Fibroblast of gingiva (primary cell): ENCODE measurements at regions not wholly inside any gene's neighbourhood (a gene's known extent, or its start where the extent isn't known, plus 50 kb on each side); places are given as distances from the start of the nearest gene placed in this dataset.
"Not testable (repeated sequence)": the region's sequence is repeated elsewhere in the genome, so short reads cannot be mapped to it uniquely, and the experiment has no call there.

Experiments used
- DNase-seq: peaks from one replicate; pipeline ENCODE4 v3.0.0-alpha.2; 2011; ENCODE audit warnings: low read depth

- not testable (repeated sequence) for DNase-seq
Observed at GRCh38 chr2:16970948-16971347, 305.3 kb upstream of the CYRIA start.

DNA sequence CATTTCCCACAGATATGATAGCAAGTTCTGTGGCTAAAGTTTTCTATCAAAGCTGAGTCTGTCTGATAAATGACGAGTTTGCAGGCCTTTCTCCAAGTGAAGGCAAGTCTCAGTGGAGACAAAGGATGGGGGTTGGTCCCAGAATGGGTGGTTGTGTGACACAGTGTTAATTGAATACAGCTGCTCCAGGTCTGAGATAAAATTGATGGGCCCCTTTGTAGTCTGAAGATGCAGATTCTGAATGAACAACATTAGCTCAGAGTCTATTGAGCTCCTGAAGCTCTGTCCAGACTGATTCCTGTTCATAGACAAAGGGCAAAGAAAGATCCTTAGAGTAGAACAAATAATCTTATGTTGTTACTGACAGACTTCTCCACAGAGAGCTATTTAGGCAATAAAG, 296.9 kb upstream of the CYRIA start:
- DNase-seq: no peak

GRCh38 chr2:16960579-16960978, 294.9 kb upstream of the CYRIA start:
- no peak for DNase-seq

DNA sequence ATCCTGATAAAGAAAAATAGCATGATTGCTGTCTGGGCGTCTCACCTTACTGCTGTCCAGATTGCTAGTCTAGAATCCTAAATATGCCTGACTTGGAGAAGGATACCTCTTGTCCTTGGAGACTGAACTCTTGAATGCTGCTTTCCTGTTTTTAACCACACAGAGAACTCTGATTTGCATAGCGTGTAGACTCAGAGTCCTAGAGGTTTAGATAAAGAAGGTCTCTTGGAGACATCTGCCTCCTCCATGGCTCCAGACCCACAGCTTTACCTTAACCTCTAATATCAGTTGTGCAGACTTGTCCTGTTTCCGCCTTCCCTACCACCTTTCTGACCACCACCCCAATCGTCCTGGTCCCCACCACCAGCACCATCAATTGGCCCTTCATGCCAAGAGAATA, 292.6 kb upstream of the CYRIA start:
- DNase-seq: no peak

DNA sequence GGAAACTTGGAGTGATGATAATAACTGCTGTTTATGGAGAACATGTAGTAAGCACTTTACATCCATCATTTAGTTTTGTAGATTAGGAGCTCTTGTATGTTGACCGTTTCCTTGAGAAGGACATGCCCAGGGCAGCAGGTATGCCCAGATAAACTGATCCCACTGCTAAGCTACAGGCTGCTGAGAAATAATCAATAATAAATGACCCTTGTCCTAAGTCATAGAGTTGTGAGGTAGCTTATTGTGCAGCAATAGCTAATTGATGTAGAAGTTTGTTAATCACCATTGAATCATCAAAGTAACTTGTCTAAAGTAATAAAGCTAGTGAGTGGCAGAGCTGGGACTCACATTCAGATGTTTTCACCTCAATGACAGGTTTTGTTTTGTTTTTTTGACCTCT, 287.2 kb upstream of the CYRIA start:
- no peak for DNase-seq

DNA sequence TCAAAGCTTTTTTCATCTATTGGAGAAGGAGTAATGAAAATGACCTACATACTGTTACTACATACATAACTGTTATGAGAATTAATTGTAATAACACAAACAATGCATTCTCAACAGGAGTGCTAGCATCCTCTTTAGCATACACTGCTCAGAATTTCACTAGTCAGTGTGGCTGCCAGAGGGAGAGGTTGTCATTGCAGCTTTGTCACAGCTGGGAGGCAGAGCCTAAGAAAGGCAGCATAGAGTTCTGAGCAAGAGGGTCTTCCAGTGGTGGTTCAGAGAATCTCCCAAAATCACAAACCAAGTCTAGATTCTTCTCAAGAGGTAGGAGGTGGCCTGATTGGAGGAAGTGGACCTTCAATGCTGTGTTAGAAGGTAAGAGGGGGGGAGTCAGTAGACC, 286.7 kb upstream of the CYRIA start:
- no peak for DNase-seq

DNA sequence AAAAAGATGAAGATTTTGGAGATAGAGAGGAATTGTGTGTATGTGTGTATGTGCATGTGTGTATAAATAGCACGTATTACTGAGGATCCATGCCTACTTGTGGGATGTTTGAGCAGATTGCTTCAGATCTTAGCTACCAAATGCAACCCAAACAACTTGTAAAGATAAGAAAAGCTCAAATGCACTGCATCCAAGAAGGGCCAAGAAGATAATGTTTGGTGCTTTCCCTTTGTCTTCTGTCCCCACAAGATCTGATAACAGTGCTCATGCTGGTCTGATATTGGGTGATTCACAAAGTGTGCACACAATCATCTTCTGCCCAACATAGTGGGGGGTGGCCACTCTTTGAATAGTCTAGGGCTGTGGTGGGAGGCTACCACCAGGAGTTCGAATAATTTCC, 284.8 kb upstream of the CYRIA start:
- no peak for DNase-seq

DNA sequence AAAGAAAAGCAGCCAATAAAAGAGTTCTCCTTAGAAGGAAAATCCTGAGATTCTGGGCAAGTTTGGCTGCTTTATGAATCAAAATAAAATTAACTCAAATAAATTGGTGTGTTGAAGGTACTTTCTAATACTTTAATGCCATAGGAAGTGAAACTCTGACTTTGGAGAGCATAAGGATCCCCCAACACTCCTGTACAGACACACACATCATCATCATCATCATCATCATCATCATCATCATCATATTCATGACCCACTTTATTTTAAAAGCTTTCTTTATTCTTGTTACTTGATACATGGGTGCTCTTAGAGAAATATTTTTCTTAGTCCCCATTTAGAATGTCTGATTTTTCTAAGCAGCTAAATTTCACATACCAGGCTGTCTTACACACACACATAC, 283.1 kb upstream of the CYRIA start:
- no peak for DNase-seq

- no peak for DNase-seq
Observed at GRCh38 chr2:16948053-16948452, 282.4 kb upstream of the CYRIA start.

DNA sequence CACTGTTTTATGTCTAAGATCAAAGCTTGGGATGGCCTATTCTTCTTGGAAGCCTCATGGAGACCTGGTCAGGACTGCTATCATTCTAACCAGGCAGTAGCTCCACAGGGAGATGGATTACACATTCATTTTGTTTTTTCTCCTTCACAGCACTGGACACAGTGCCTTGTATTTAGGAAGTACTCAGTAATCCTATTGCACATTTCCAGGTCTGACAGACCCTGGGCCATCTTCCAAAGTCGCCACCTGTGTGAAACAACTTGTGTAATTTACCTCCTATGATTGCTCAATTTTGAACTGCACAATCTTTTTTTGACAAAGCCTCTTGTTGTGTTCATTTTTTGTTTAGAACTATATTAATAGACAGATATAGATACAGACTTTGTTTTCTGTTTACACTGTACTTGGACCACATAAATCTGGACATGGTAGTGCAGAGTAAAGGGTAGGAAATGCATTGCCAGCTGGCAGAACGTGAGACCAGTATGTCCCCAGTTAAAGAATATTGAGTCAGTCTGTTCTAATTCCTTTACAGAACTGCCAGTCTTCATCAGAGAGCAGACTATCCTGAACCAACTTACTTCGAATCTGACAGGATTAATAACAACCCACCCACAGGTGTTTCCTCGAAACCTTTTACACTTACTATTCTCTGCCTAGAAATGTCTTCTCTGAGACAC, 277.8 kb upstream of the CYRIA start:
- DNase-seq: no peak

DNA sequence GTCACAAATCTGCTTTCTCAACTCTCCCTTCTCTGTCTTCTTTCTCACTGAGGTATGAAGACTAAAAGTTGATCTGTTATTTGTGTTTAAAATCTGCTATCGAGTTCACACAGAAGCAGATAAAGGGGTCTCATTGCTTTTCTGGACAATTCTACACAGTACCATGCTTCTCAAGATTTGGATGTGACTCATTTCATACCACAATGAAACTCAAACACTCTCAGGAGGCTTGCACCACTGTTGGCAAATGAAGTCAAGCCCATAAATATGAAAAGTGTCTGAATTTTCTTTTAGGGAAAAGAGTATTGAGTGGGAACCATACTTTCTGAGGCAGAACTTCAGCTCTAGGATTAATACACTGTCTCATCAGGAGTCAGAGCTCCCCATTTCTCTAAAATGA, 274.6 kb upstream of the CYRIA start:
- DNase-seq: no peak

DNA sequence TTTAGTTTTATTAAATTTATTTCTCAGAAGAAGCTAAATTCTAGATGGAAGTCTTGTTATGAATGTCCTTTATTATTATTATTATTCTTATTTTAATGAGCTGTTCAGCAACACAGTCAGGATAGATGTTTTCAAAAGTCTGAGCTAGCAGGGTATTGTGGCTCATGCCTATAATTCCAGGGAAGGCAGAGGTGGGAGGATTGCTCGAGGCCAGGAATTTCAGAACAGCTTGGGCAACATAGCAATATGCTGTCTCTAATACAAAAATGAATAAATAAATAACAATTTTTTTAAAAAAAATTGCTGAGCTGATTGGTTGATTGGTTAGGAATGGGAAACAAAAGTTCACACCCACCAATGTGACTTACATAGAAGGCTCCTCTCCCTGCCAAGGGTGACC, 274.1 kb upstream of the CYRIA start:
- no peak for DNase-seq

- DNase-seq: no peak
Observed at GRCh38 chr2:16933355-16933754, 267.7 kb upstream of the CYRIA start.

GRCh38 chr2:16932826-16933225, 267.2 kb upstream of the CYRIA start:
- no peak for DNase-seq

GRCh38 chr2:16931441-16931840, 265.8 kb upstream of the CYRIA start:
- no peak for DNase-seq

- no peak for DNase-seq
Observed at GRCh38 chr2:16927398-16927797, 261.8 kb upstream of the CYRIA start.

DNA sequence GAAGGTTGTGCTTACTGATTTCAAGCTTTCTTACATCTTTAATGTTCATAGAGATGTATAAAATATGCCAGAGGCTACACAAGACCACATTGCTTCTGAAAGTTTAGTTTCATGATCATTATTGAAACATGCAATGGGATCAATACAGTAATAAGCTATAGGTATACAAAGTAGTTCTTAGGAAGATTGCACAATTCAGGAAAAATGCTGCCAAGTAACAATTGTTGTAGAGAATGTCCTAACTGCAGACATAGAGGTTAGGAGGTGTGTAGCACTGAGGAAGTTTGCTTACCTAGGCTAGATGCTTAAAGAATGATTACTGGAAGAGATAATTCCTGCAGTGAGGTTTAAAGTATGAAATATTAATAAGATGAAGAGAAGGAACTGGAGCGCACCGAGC, 259.5 kb upstream of the CYRIA start:
- DNase-seq: no peak

DNA sequence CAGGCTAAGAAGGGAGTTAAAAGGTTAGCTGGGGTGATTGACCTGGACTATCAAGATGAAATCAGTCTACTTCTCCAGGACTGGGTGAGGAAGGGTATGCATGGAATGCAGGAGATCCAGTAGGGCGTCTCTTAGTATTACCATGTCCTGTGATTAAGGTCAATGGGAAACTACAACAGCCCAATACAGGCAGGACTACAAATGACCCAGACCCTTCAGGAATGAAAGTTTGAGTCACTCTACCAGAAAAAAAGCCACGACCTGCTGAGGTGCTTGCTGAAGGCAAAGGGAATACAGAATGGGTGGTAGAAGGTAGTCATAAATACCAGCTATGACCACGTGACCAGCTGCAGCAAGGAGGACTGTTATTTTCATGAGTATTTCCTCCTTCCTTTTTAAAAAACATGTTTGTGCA, 249.7 kb upstream of the CYRIA start:
- DNase-seq: not testable (repeated sequence)

DNA sequence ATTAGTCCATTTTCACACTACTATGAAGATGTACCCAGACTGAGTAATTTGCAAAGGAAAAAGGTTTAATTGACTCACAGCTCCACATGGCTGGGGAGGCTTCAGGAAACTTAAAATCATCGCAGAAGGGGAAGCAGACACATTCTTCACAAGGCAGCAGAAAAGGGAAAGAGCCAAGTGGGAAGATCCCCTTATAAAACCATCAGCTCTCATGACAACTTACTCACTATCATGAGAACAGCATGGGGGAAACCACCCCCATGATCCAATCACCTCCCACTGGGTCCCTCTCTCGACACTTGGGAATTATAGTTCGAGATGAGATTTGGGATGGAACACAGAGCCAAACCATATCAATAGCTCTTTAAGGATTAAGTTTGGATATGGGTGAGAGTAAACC, 246.1 kb upstream of the CYRIA start:
- no peak for DNase-seq

- DNase-seq: no peak
Observed at GRCh38 chr2:16908656-16909055, 243.0 kb upstream of the CYRIA start.

DNA sequence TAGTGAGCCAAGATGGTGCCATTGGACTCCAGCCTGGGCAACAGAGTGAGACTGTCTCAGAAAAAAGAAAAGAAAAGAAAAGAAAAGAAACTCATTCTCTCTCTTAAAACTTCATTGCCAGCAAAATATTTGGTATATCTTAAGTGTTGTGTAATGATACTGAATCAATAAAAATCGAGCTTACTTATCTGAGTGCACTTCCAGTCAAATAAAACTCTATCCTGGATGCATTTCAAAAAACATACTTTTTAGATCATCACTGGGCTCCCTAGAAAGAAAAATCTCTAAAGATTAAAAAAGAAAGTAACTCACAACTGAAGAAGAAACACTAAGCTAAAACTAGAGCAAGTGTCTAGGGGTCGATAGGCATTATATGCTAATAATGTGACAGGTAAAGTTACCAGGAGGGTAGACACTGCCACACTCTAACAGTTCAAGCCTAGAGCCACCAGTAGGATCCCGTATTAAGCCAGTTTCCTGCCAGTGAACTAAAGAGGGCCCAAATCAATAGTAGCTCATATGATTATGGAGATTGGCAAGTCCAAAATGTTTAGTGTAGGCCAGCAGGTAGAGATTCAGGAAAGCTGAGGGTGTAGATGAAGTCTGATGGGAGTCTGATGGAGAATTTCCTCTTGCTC, 242.1 kb upstream of the CYRIA start:
- no peak for DNase-seq

- DNase-seq: not testable (repeated sequence)
Observed at GRCh38 chr2:16905325-16905724, 239.7 kb upstream of the CYRIA start.

DNA sequence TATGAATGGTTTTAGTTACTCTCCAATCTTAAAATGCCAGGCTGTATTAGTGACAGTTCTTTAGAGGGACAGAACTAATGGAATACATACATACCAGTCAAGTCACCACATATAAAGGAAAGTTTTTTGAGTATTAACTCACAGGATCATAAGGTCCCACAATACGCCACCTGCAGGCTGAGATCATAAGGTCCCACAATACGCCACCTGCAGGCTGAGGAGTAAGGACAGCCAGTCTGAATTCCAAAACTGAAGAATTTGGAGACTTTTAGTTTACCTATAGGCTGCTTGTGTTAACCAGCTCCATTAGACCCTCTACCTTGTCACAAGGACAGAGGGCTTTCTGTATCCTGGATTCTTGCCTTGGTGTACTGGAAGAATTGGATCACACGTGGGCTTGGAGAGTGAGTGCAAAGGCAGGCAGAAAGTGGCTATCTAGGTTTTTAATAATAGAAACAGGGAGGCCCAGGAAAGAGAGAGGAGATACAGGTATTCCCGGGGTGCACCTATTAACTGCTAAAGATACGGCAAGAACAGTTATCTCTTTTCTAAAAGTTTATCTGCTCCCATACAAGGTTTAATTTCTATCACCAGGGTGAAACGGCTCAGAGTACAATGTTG, 234.9 kb upstream of the CYRIA start:
- no peak for DNase-seq

- DNase-seq: no peak
Observed at GRCh38 chr2:16899958-16900357, 234.3 kb upstream of the CYRIA start.
